Ovary (tissue), 7 donors: ENCODE measurements at regions not wholly inside any gene's neighbourhood (a gene's known extent, or its start where the extent isn't known, plus 50 kb on each side); places are given as distances from the start of the nearest gene placed in this dataset.

ENCODE experiments used
- DNase-seq, 5 donors: peaks; one replicate each; pipeline ENCODE4 v3.0.0-alpha.2; 2019 to 2020
- H3K27ac ChIP-seq, 2 donors: fragments of 200-600 bp; one replicate each; pipeline versions ENCODE4 v1.5.1 to v1.8.0; 2019 to 2022
- H3K27me3 ChIP-seq: fragments of 200-600 bp; one replicate; pipeline ENCODE4 v1.8.0; 2022
- H3K36me3 ChIP-seq: fragments of 200-600 bp; sonication (generic); one replicate; pipeline ENCODE4 v1.5.1; 2019
- H3K4me1 ChIP-seq: one replicate; pipeline ENCODE4 v1.8.1; 2013; ENCODE audit warnings: mild to moderate bottlenecking, moderate library complexity; ENCODE audit not compliant: insufficient read depth
- H3K4me3 ChIP-seq: fragments of 200-600 bp; sonication (generic); one replicate; pipeline ENCODE4 v1.5.1; 2017
- H3K9me3 ChIP-seq, 2 donors: fragments of 200-600 bp in 1 of 2; sonication (generic) in 1 of 2; one replicate each; pipeline versions ENCODE4 v1.5.1 to v1.8.1; 2013 to 2019; ENCODE audit warnings: mild to moderate bottlenecking in 1 of 2, moderate library complexity in 1 of 2
- EP300 ChIP-seq: sonication (generic); formaldehyde crosslinking; IDR thresholded peaks from one replicate; pipeline ENCODE4 v1.6.1; 2017; ENCODE audit warnings: antibody characterized with exemption
- POLR2A ChIP-seq: fragments of 450-650 bp; IDR thresholded peaks from one replicate; pipeline ENCODE4 v1.6.1; 2017; ENCODE audit warnings: antibody characterized with exemption, mild to moderate bottlenecking, moderate library complexity
- WGBS, 3 donors: extraction: QIAGEN DNeasy Blood & Tissue Kit in 1 of 3; methylation state at CpG; one replicate each; pipeline versions ENCODE4 v1.1.5 to v1.1.7; 2013 to 2017; 5-methylcytosine and 5-hydroxymethylcytosine counted together
- intact Hi-C, 4 donors: fragments of 100-400 bp; cut with DNase I; formaldehyde crosslinking; loops; one replicate each; pipeline versions ENCODE4 v1.11.0 to v1.15.1; 2022 to 2023
- TF ChIP-seq, protein P1 (sequence below), 3 donors: fragments of 450-650 bp in 2 of 3; fragments of 200-600 bp in 1 of 3; IDR thresholded peaks; one replicate each; pipeline versions ENCODE4 v1.5.1 to v1.8.0; 2016 to 2022; ENCODE audit warnings: antibody characterized with exemption in 3 of 3, mild to moderate bottlenecking in 1 of 3
- donor health status: DM: no; HTN: no; CAD: no; lungs with moderate emphysema.
- donor health status: DM: no; HTN: no; CAD: no.
- donor health status: Bipolar disorder and iron deficiency.
- donor health status: DM: no; HTN: no; CAD: no.
- donor health status: DM: yes; HTN: yes; CAD: no.

- TF ChIP-seq POLR2A (no peak), EP300 (no peak)
- TF ChIP-seq, protein P1, sequence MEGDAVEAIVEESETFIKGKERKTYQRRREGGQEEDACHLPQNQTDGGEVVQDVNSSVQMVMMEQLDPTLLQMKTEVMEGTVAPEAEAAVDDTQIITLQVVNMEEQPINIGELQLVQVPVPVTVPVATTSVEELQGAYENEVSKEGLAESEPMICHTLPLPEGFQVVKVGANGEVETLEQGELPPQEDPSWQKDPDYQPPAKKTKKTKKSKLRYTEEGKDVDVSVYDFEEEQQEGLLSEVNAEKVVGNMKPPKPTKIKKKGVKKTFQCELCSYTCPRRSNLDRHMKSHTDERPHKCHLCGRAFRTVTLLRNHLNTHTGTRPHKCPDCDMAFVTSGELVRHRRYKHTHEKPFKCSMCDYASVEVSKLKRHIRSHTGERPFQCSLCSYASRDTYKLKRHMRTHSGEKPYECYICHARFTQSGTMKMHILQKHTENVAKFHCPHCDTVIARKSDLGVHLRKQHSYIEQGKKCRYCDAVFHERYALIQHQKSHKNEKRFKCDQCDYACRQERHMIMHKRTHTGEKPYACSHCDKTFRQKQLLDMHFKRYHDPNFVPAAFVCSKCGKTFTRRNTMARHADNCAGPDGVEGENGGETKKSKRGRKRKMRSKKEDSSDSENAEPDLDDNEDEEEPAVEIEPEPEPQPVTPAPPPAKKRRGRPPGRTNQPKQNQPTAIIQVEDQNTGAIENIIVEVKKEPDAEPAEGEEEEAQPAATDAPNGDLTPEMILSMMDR (IDR thresholded peaks at IDR 0.05) = no peak
- H3K36me3 ChIP-seq = no peaks in the 10 kb centered on the region
- no peaks in the 10 kb centered on the region for H3K9me3 ChIP-seq
- DNase-seq = no peak
- WGBS, 3 donors = 43 to 57% (median 45%) methylated on average over 2 of the region's 2 CpGs
- H3K4me3 ChIP-seq = no peak overlapping the region
- intact Hi-C loops = no loop called here
- H3K27ac ChIP-seq = no peak overlapping the region
- no peaks in the 10 kb centered on the region for H3K4me1 ChIP-seq
- no peaks in the 10 kb centered on the region for H3K27me3 ChIP-seq
Measured at GRCh38 chr6:98477231-98477630, 357.1 kb upstream of the POU3F2 start.

DNA sequence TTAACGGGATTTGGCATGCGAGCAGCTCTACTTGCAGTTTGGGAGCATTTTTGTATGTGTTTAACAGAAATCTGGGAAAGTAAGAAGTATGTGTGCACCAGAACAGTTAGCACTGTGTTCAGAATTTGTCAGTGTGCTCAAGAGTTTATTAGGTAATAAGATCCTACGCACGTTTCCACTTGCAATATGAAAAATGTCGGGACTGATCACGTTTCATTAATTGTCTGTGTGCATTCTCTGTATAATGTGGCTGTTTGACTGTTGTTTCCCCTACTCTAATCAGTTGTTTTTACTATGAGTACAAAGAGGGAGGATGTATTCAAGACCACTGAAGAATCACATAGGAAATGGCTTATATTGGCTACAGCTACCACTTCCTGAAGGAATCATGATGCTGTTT is 349.7 kb upstream of the POU3F2 start:
- H3K27ac ChIP-seq = no peak overlapping the region
- H3K36me3 ChIP-seq = no peaks in the 10 kb centered on the region
- 30 to 39% (median 37%) methylated on average over 6 of the region's 6 CpGs for WGBS, 3 donors
- H3K4me3 ChIP-seq = no peak overlapping the region
- no peak for TF ChIP-seq POLR2A
- TF ChIP-seq, protein P1 (IDR thresholded peaks at IDR 0.05) = no peak
- no peak for TF ChIP-seq EP300
- intact Hi-C loops = no loop called here
- H3K27me3 ChIP-seq = no peaks in the 10 kb centered on the region
- no peak for DNase-seq
- no peaks in the 10 kb centered on the region for H3K9me3 ChIP-seq
- H3K4me1 ChIP-seq = no peaks in the 10 kb centered on the region

DNA sequence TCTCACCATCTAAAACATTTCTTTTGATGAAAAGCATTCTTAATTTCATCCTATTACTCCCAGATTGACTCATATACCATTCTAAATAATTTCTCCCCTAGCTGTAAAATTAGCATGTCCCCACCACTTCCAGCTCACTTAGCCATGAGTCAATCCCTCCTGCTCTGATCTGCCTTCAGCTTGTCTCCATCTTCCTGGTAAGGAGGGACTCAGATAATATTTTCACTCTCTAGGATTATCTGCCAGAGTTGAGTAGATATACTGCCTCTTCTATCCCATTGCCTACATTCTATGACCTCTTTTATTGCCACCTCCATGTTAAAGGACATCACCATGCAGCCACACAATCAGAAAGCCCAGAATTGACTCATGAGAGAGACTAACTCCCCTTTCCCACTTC is 348.8 kb upstream of the POU3F2 start:
- Histone ChIP-seq H3K4me3 (no peak overlapping the region), H3K9me3 (no peaks in the 10 kb centered on the region), H3K4me1 (no peaks in the 10 kb centered on the region), H3K27me3 (no peaks in the 10 kb centered on the region), H3K36me3 (no peaks in the 10 kb centered on the region), H3K27ac (no peak overlapping the region)
- intact Hi-C loops = no loop called here
- no peak for DNase-seq
- TF ChIP-seq EP300 (no peak), POLR2A (no peak)
- TF ChIP-seq, protein P1 (IDR thresholded peaks at IDR 0.05) = no peak

GRCh38 chr6:98486057-98486456 is 348.3 kb upstream of the POU3F2 start:
- H3K4me3 ChIP-seq = no peak overlapping the region
- H3K27ac ChIP-seq = no peak overlapping the region
- DNase-seq = no peak
- no peaks in the 10 kb centered on the region for H3K4me1 ChIP-seq
- TF ChIP-seq, protein P1 (IDR thresholded peaks at IDR 0.05) = no peak
- TF ChIP-seq POLR2A (no peak), EP300 (no peak)
- WGBS, 3 donors = 25 to 39% (median 29%) methylated on average over 2 of the region's 2 CpGs
- no peaks in the 10 kb centered on the region for H3K36me3 ChIP-seq
- no peaks in the 10 kb centered on the region for H3K9me3 ChIP-seq
- no peaks in the 10 kb centered on the region for H3K27me3 ChIP-seq
- intact Hi-C loops = no loop called here

- H3K9me3 ChIP-seq = no peaks in the 10 kb centered on the region
- H3K27me3 ChIP-seq = no peaks in the 10 kb centered on the region
- H3K36me3 ChIP-seq = no peaks in the 10 kb centered on the region
- no peak overlapping the region for H3K4me3 ChIP-seq
- WGBS, 3 donors = 0 to 82% (median 64%) methylated on average over 1 of the region's 1 CpG
- no peaks in the 10 kb centered on the region for H3K4me1 ChIP-seq
- H3K27ac ChIP-seq = no peak overlapping the region
- DNase-seq = no peak
- TF ChIP-seq, protein P1 (IDR thresholded peaks at IDR 0.05) = no peak
- TF ChIP-seq EP300 (no peak), POLR2A (no peak)
- intact Hi-C loops = no loop called here
Measured at GRCh38 chr6:98487612-98488011, 346.8 kb upstream of the POU3F2 start.
